GM12865 (cell line): ENCODE measurements at regions not wholly inside any gene's neighbourhood (a gene's known extent, or its start where the extent isn't known, plus 50 kb on each side); places are given as distances from the start of the nearest gene placed in this dataset.

Experiments
- DNase-seq: peaks from one replicate; pipeline ENCODE4 v3.0.0; 2010; ENCODE audit warnings: low read depth
- H3K4me3 ChIP-seq: 2 replicates; pipeline ENCODE4 v1.5.1; 2011; ENCODE audit warnings: mild to moderate bottlenecking, low read depth, low read length, control low read depth
- CTCF ChIP-seq: IDR thresholded peaks from 2 replicates; pipeline ENCODE4 v1.5.1; 2011; ENCODE audit warnings: low read length, control low read depth, low read depth, inconsistent platforms; ENCODE audit not compliant: insufficient read depth; ENCODE audit errors: missing control alignments

- TF ChIP-seq CTCF: no peak
- H3K4me3 ChIP-seq: no peak overlapping the region
- DNase-seq: no peak
Observed at GRCh38 chr6:14583826-14584225, 466.3 kb downstream of the CD83 start.

GRCh38 chr6:14584450-14584849 is 466.9 kb downstream of the CD83 start:
- no peak for DNase-seq
- TF ChIP-seq CTCF: no peak
- H3K4me3 ChIP-seq: no peak overlapping the region

GRCh38 chr6:14585689-14586088 is 468.1 kb downstream of the CD83 start:
- no peak overlapping the region for H3K4me3 ChIP-seq
- no peak for DNase-seq
- TF ChIP-seq CTCF: no peak

- no peak for TF ChIP-seq CTCF
- H3K4me3 ChIP-seq: no peak overlapping the region
- DNase-seq: no peak
Observed at GRCh38 chr6:14589175-14589574, 471.6 kb downstream of the CD83 start.

- no peak overlapping the region for H3K4me3 ChIP-seq
- no peak for TF ChIP-seq CTCF
- no peak for DNase-seq
Observed at GRCh38 chr6:14590586-14590985, 473.0 kb downstream of the CD83 start.

- no peak overlapping the region for H3K4me3 ChIP-seq
- TF ChIP-seq CTCF: no peak
- DNase-seq: no peak
Observed at GRCh38 chr6:14591998-14592397, 474.4 kb downstream of the CD83 start.

GRCh38 chr6:14593286-14593685 is 475.7 kb downstream of the CD83 start:
- no peak for DNase-seq

More at GRCh38 chr6:14593286-14593685, 475.7 kb downstream of the CD83 start:
- no peak overlapping the region for H3K4me3 ChIP-seq
- TF ChIP-seq CTCF: no peak
